Right lobe of liver (tissue), 6 donors: ENCODE measurements at regions not wholly inside any gene's neighbourhood (a gene's known extent, or its start where the extent isn't known, plus 50 kb on each side); places are given as distances from the start of the nearest gene placed in this dataset.

Experiments used
- ATAC-seq, 4 donors: fragments of 200-7000 bp; cut with Tn5 transposase; one replicate each; pipeline ENCODE4 v1.9.1; 2020; ENCODE audit warnings: mild to moderate bottlenecking in 4 of 4, moderate library complexity in 4 of 4
- DNase-seq, 3 donors: peaks; one replicate each; pipeline ENCODE4 v3.0.0-alpha.2; 2020
- H3K27ac ChIP-seq, 3 donors: fragments of 200-600 bp; one replicate each; pipeline ENCODE4 v1.8.0; 2022
- H3K27me3 ChIP-seq, 2 donors: fragments of 200-600 bp; one replicate each; pipeline ENCODE4 v1.8.0; 2022
- H3K36me3 ChIP-seq, 4 donors: fragments of 200-600 bp; sonication (generic) in 1 of 4; one replicate each; pipeline versions ENCODE4 v1.5.1 to v1.8.0; 2017 to 2022; ENCODE audit warnings: control low read depth in 1 of 4
- H3K4me1 ChIP-seq, 4 donors: fragments of 200-600 bp; sonication (generic) in 1 of 4; one replicate each; pipeline versions ENCODE4 v1.5.1 to v1.8.0; 2017 to 2022; ENCODE audit warnings: control low read depth in 1 of 4
- H3K4me3 ChIP-seq, 3 donors: fragments of 200-600 bp; one replicate each; pipeline ENCODE4 v1.8.0; 2022
- H3K9me3 ChIP-seq, 4 donors: fragments of 200-600 bp; sonication (generic) in 1 of 4; one replicate each; pipeline versions ENCODE4 v1.5.1 to v1.8.0; 2017 to 2022; ENCODE audit warnings: control low read depth in 1 of 4
- POLR2A ChIP-seq: fragments of 450-650 bp; IDR thresholded peaks from one replicate; pipeline ENCODE4 v1.6.1; 2017; ENCODE audit warnings: antibody characterized with exemption, mild to moderate bottlenecking
- WGBS: methylation state at CpG from one replicate; pipeline ENCODE4 v1.1.6; 2018; ENCODE audit warnings: low coverage, low lambda C conversion rate; ENCODE audit not compliant: insufficient coverage; ENCODE audit errors: missing lambda C conversion rate; 5-methylcytosine and 5-hydroxymethylcytosine counted together
- intact Hi-C, 2 donors: fragments of 100-400 bp; cut with DNase I; formaldehyde crosslinking; loops; one replicate each; pipeline versions ENCODE4 v1.11.2 to v1.14.1; 2022
- TF ChIP-seq, protein P1 (sequence below), 4 donors: fragments of 200-600 bp in 3 of 4; fragments of 450-650 bp in 1 of 4; IDR thresholded peaks; one replicate each; pipeline versions ENCODE4 v1.5.1 to v1.8.0; 2016 to 2022; ENCODE audit warnings: antibody characterized with exemption in 4 of 4, mild to moderate bottlenecking in 2 of 4
- donor health status: DM: no; HTN: yes; CAD: no.
- donor health status: DM: no; HTN: no; CAD: no.
- donor health status: DM: no; HTN: no; CAD: no.
- donor health status: DM: no; HTN: yes; CAD: no.
- donor health status: DM: no; HTN: yes; CAD: no.

DNA sequence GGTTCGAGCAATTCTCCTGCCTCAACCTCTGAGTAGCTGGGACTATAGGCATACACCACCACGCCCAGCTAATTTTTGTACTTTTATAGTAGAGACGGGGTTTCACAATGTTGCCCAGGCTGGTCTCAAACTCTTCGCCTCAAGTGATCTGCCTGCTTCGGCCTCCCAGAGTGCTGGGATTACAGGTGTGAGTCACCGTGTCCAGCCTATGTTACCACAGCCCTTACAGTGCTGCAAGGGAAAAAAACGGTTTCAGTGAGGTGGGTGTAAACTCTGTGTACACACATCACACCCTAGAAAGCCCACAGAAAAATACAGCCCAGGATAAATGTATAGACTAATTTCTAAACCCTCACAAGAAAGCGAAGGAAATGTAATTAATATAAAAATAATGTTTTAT lies 103.5 kb upstream of the AKAP13 start:
- DNase-seq (no peak), ATAC-seq (no peak)
- Histone ChIP-seq H3K4me3 (no peak overlapping the region), H3K36me3 (no peaks in the 10 kb centered on the region), H3K27me3 (no peaks in the 10 kb centered on the region), H3K27ac (no peak overlapping the region), H3K9me3 (no peaks in the 10 kb centered on the region), H3K4me1 (no peaks in the 10 kb centered on the region)
- TF ChIP-seq, protein P1, sequence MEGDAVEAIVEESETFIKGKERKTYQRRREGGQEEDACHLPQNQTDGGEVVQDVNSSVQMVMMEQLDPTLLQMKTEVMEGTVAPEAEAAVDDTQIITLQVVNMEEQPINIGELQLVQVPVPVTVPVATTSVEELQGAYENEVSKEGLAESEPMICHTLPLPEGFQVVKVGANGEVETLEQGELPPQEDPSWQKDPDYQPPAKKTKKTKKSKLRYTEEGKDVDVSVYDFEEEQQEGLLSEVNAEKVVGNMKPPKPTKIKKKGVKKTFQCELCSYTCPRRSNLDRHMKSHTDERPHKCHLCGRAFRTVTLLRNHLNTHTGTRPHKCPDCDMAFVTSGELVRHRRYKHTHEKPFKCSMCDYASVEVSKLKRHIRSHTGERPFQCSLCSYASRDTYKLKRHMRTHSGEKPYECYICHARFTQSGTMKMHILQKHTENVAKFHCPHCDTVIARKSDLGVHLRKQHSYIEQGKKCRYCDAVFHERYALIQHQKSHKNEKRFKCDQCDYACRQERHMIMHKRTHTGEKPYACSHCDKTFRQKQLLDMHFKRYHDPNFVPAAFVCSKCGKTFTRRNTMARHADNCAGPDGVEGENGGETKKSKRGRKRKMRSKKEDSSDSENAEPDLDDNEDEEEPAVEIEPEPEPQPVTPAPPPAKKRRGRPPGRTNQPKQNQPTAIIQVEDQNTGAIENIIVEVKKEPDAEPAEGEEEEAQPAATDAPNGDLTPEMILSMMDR (IDR thresholded peaks at IDR 0.05): no peak
- no peak for TF ChIP-seq POLR2A
- 84% methylated on average over 7 of the region's 8 CpGs for WGBS
- intact Hi-C loops: no loop called here

DNA sequence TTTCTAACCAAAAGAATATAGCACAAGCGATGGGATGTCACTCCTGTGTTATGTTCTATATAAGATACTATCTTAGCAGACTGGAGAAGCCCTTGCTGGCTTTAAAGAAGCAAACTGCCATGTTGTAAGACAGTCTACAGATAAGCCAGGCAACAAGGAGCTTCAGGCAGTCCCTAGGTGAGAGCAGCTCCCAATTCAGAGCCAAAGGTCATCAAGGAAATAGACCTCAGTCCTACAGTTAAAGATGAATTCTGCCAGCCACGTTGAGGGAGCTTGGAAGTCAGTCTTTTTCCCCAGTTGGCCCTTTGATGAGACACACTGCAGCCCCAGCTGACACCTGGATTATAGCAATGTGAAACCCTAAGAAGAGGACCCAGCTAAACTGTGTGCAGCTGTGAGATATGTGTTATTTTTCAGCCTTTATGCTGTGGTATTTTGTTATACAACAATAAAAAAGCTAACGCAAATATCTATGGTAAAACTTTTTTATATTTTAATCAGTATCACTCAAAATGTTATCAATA lies 102.5 kb upstream of the AKAP13 start:
- Histone ChIP-seq H3K4me3 (no peak overlapping the region), H3K9me3 (no peaks in the 10 kb centered on the region), H3K27me3 (no peaks in the 10 kb centered on the region), H3K4me1 (no peaks in the 10 kb centered on the region), H3K27ac (no peak overlapping the region), H3K36me3 (no peaks in the 10 kb centered on the region)
- DNase-seq (no peak), ATAC-seq (no peak)
- intact Hi-C loops: no loop called here
- TF ChIP-seq, protein P1 (IDR thresholded peaks at IDR 0.05): no peak
- no peak for TF ChIP-seq POLR2A
- WGBS: 100% methylated on average over 1 of the region's 3 CpGs

GRCh38 chr15:85280203-85280602 lies 100.2 kb upstream of the AKAP13 start:
- DNase-seq (no peak), ATAC-seq (no peak)
- TF ChIP-seq, protein P1 (IDR thresholded peaks at IDR 0.05): no peak
- TF ChIP-seq POLR2A: no peak
- no peak overlapping the region for H3K27ac ChIP-seq
- H3K4me3 ChIP-seq: no peak overlapping the region
- no peaks in the 10 kb centered on the region for H3K36me3 ChIP-seq
- H3K4me1 ChIP-seq: no peaks in the 10 kb centered on the region
- no peaks in the 10 kb centered on the region for H3K9me3 ChIP-seq
- intact Hi-C loops: no loop called here
- no peaks in the 10 kb centered on the region for H3K27me3 ChIP-seq
- WGBS: 62% methylated on average over 6 of the region's 6 CpGs

DNA sequence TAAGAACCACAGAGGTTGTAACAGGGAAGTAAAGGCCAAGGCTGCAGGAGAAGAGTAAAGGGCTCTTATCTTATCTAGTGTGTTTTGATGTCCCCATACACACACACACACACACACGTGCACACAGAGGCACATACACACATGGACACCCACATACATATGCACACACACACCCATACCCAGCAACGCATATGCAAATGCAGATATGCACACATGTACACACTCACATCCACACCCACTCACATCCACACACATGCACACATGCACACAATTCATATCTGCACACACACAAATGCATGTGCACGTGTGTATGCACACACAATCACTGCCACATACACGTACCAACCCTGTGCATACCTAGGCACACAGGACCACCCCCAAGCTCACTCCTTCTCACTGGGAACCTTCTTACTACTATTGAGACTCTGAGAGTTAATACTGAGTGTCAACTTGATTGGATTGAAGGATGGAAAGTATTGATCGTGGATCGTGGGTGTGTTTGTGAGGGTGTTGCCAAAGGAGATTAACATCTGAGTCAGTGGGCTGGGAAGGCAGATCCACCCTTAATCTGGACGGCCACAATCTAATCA lies 99.0 kb upstream of the AKAP13 start:
- no peaks in the 10 kb centered on the region for H3K9me3 ChIP-seq
- no peaks in the 10 kb centered on the region for H3K36me3 ChIP-seq
- no peaks in the 10 kb centered on the region for H3K27me3 ChIP-seq
- TF ChIP-seq, protein P1 (IDR thresholded peaks at IDR 0.05): no peak
- no peak for TF ChIP-seq POLR2A
- 61% methylated on average over 7 of the region's 7 CpGs for WGBS
- H3K4me3 ChIP-seq: no peak overlapping the region
- ATAC-seq (no peak), DNase-seq (no peak)
- intact Hi-C loops: no loop called here
- no peak overlapping the region for H3K27ac ChIP-seq
- no peaks in the 10 kb centered on the region for H3K4me1 ChIP-seq
